Muscle of arm (tissue), 1 donor: ENCODE measurements at regions not wholly inside any gene's neighbourhood (a gene's known extent, or its start where the extent isn't known, plus 50 kb on each side); places are given as distances from the start of the nearest gene placed in this dataset.
"Not testable (repeated sequence)": the region's sequence is repeated elsewhere in the genome, so short reads cannot be mapped to it uniquely, and the experiment has no call there.

ENCODE experiments used
- DNase-seq: peaks from one replicate; pipeline ENCODE4 v3.0.0-alpha.2; 2013

- no peak for DNase-seq
Observed at GRCh38 chr4:13762130-13762529, 134.6 kb upstream of the BOD1L1 start.

GRCh38 chr4:13763707-13764106, 136.2 kb upstream of the BOD1L1 start:
- DNase-seq: no peak

- no peak for DNase-seq
Observed at GRCh38 chr4:13765539-13765938, 138.0 kb upstream of the BOD1L1 start.

DNA sequence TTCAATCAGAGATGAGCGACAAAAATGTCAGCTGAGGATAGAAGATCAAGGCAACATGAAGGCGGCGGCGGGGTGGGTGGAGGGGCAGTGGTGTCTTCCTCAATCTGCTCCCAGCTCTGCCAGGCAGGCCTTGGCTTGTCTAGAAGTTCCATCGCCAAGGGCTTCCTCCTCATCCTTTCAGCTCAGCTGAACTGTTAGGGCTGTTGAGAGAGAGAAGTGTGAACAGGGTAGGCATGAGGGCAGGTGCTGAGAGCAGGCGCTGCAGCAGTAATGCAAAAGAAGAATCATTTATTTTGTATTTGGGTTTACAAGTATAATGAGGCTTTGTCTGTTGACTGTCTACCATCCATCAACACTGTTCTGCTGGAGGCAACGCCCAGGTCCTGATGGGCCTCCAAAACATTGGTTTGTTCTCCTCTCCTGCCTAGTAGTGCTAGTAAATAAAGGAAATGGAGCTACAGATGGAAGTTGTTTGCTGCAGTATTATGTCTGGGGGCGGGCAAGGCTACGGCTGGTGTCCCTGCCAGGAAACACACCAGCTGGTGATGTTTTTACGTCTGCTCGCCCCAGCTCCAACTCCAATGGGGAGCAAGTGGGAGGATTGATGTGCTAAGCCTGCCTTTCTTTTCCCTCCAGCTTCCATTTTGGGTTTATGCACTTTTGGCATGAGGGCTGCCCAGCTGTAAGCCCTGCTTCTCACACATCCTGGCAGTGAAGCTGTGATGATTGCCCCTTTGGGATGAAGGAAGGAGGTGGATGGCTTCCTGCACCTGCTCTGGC, 139.4 kb upstream of the BOD1L1 start:
- peak; percentile 8 for DNase-seq

DNA sequence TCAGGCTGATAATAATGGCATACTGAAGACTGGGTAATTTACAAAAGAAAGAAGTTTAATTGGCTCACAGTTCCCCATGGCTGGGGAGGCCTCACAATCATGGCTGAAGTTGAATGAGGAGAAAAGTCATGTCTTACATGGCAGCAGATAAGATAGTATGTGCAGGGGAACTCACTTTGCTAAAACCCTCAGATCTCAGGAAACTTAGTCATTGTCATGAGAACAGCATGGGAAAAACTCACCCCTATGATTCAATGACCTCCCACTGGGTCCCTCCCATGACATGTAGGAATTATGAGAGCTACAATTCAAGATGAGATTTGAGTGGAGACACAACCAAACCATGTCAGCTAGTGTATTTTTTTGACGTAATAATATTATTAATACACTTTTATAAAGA, 149.8 kb upstream of the BOD1L1 start:
- DNase-seq: no peak

DNA sequence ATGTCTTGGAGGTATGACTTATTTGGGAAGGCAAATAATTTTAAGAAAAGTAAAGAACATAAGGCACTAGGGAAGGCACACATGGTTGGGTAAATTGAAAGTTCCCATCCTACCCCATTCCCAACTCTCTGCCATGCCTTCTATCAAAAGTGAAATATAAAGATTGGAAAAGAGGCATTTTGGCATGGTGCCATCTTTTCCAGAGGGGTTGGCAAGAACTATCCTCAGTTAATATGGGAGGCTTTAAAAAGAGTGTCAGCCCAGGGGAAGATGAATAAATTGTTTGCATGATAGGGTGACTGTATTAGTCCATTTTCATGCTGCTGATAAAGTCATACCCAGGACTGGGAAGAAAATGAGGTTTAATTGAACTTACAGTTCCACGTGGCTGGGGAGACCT, 150.8 kb upstream of the BOD1L1 start:
- DNase-seq: no peak

- no peak for DNase-seq
Observed at GRCh38 chr4:13782231-13782630, 154.7 kb upstream of the BOD1L1 start.

- no peak for DNase-seq
Observed at GRCh38 chr4:13783800-13784411, 156.4 kb upstream of the BOD1L1 start.

DNA sequence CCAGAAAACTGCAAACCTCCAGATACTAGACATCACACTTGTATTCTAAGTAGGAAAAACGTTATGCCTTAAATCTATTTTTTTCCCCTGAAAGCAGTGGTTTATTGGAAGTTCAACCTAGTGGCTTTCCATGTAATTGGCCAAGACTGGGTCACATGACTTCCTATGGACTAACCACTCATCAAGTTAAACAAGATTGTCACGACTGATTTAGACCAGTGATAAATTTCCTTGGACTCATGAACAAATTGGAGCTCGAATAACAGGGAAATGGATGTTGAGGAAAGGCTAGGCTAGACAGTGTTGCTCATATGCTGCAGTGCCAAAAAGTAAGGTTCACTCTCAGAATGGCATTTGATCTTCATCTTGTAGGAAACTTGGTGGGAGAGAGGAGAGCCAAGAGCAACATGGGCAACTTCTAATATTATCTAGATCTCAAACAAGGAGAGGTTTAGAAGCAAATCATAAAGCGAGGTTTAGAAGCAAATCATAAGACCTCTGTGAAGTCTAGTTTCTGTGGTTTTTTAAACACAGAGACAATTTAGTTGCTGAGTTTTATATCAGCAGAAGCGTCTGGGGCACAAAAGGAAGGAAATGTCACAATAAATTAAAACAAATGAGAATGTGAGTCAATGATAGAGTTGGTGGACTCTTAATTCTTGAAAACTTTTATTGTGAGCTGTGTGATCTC, 165.6 kb upstream of the BOD1L1 start:
- DNase-seq: no peak

GRCh38 chr4:13794819-13795565, 167.5 kb upstream of the BOD1L1 start:
- no peak for DNase-seq

- DNase-seq: no peak
Observed at GRCh38 chr4:13797061-13797460, 169.5 kb upstream of the BOD1L1 start.

- no peak for DNase-seq
Observed at GRCh38 chr4:13815231-13815630, 187.7 kb upstream of the BOD1L1 start.

DNA sequence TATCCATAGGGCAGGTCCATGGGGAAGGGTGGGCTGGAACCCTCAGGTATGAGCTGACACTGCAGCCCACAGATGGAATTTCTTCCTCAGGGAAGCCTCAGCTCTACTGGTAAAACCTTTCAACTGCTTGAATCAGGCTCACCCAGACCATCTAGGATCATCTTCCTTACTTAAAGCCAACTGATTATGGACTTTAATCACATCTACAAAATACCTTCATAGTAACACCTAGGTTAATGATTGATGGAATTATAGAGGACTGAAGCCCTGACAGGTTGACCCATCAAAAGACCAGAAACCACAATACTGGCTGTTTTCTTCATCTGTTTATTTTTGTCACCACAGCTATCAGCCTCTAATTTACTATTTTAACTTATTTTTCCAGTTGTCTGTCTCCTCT, 188.9 kb upstream of the BOD1L1 start:
- no peak for DNase-seq

DNA sequence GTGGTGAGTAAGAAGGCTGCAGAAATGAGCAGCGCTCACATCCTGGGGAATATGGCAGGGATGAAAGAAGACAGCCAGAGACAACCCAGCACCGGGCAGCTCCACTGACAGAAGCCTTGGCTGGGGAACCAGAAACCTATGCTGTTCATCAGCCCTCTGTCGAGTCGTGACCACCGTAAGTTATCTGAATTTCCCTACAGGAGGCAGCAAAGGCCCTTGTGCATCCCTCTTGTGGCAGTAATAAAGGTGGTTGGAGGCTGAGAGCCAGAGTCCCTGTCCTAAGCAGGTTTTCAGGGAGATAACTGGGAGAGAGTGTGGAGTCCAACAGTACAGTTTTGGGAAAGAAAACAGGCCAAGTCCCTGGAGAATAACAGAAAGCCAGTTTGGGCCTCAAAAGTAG, 194.0 kb upstream of the BOD1L1 start:
- no peak for DNase-seq

GRCh38 chr4:13825822-13826221, 198.3 kb upstream of the BOD1L1 start:
- not testable (repeated sequence) for DNase-seq

DNA sequence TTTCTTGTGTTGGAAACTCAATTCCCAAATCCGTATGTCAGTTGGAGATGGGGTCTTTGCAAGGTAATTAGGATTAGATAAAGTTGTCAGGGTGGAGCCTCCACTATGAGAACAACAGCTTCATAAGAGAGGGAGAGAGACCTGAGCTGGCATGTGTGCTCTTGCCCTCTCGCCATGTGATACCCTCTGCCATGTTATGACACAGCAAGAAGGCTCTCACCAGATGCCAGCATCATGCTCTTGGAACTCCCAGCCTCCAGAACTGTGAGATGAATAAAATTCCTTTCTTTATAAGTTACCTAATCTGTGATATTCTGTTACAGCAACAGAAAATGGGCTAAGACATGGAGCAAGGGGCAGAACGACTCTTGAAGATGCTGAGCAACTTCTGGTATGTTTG, 201.9 kb upstream of the BOD1L1 start:
- DNase-seq: no peak

GRCh38 chr4:13830449-13830848, 202.9 kb upstream of the BOD1L1 start:
- no peak for DNase-seq

GRCh38 chr4:13833171-13833804, 205.8 kb upstream of the BOD1L1 start:
- DNase-seq: no peak

- DNase-seq: no peak
Observed at GRCh38 chr4:13836946-13837912, 209.7 kb upstream of the BOD1L1 start.

- no peak for DNase-seq
Observed at GRCh38 chr4:13840502-13841190, 213.1 kb upstream of the BOD1L1 start.
